ENCODE measurements at regions not wholly inside any gene's neighbourhood (a gene's known extent, or its start where the extent isn't known, plus 50 kb on each side); places are given as distances from the start of the nearest gene placed in this dataset.

GRCh38 chr2:81600088-81600487 is 1295.5 kb upstream of the LRRTM1 start:
- TF ChIP-seq EZH2 (IDR thresholded peaks at IDR 0.05; ENCODE audit: borderline replicate concordance, low read depth, low read length, severe bottlenecking) (no peak), CTCF (IDR thresholded peaks at IDR 0.05; ENCODE audit: borderline replicate concordance, extremely low read depth, low read length, poor library complexity, severe bottlenecking) (no peak)
